GM23248 (cell line): ENCODE measurements at regions not wholly inside any gene's neighbourhood (a gene's known extent, or its start where the extent isn't known, plus 50 kb on each side); places are given as distances from the start of the nearest gene placed in this dataset.

Experiments
- DNase-seq: peaks from one replicate; pipeline ENCODE4 v3.0.0-alpha.2; 2015
- H2AFZ ChIP-seq: fragments of 200-600 bp; sonication (generic); 2 replicates; pipeline ENCODE4 v1.6.1; 2016; ENCODE audit warnings: antibody characterized with exemption
- H3F3A ChIP-seq: fragments of 200-600 bp; sonication (generic); 2 replicates; pipeline ENCODE4 v1.6.1; 2016; ENCODE audit warnings: mild to moderate bottlenecking, antibody characterized with exemption, mixed run types; ENCODE audit not compliant: insufficient read depth
- H3K27ac ChIP-seq: fragments of 200-600 bp; sonication (generic); 2 replicates; pipeline ENCODE4 v1.5.1; 2016; ENCODE audit warnings: mild to moderate bottlenecking
- H3K27me3 ChIP-seq: fragments of 200-600 bp; sonication (generic); replicated peaks from 2 replicates; pipeline ENCODE4 v1.6.1; 2016; ENCODE audit warnings: mild to moderate bottlenecking; ENCODE audit not compliant: insufficient read depth
- H3K36me3 ChIP-seq: fragments of 200-600 bp; sonication (generic); 2 replicates; pipeline ENCODE4 v1.6.1; 2016; ENCODE audit warnings: low read depth, mild to moderate bottlenecking
- H3K4me1 ChIP-seq: fragments of 200-600 bp; sonication (generic); 2 replicates; pipeline ENCODE4 v1.6.1; 2016; ENCODE audit warnings: mild to moderate bottlenecking; ENCODE audit not compliant: insufficient read depth
- H3K4me2 ChIP-seq: fragments of 200-600 bp; sonication (generic); one replicate; pipeline ENCODE4 v1.6.1; 2016; ENCODE audit warnings: mild to moderate bottlenecking; ENCODE audit not compliant: unreplicated experiment
- H3K4me3 ChIP-seq: fragments of 200-600 bp; sonication (generic); 2 replicates; pipeline ENCODE4 v1.5.1; 2016; ENCODE audit warnings: mild to moderate bottlenecking
- H3K79me2 ChIP-seq: fragments of 200-600 bp; sonication (generic); 2 replicates; pipeline ENCODE4 v1.6.1; 2016; ENCODE audit warnings: mild to moderate bottlenecking; ENCODE audit not compliant: insufficient read depth
- H3K9ac ChIP-seq: fragments of 200-600 bp; sonication (generic); 2 replicates; pipeline ENCODE4 v1.6.1; 2016; ENCODE audit warnings: mild to moderate bottlenecking
- H3K9me2 ChIP-seq: fragments of 200-600 bp; sonication (generic); 2 replicates; pipeline ENCODE4 v1.6.1; 2016; ENCODE audit warnings: mixed run types, mild to moderate bottlenecking, moderate library complexity; ENCODE audit not compliant: insufficient read depth
- H3K9me3 ChIP-seq: fragments of 200-600 bp; sonication (generic); one replicate; pipeline ENCODE4 v1.6.1; 2017; ENCODE audit warnings: low read depth
- H4K20me1 ChIP-seq: fragments of 200-600 bp; sonication (generic); 2 replicates; pipeline ENCODE4 v1.6.0; 2016; ENCODE audit not compliant: insufficient read depth
- EZH2 ChIP-seq: fragments of 200-600 bp; sonication (generic); IDR thresholded peaks from 2 replicates; pipeline ENCODE4 v1.6.1; 2018; ENCODE audit warnings: antibody characterized with exemption, mild to moderate bottlenecking; ENCODE audit not compliant: insufficient read depth, poor library complexity, severe bottlenecking
- EZH2phosphoT487 ChIP-seq: fragments of 200-600 bp; sonication (generic); IDR thresholded peaks from 2 replicates; pipeline ENCODE4 v1.6.1; 2018; ENCODE audit warnings: antibody characterized with exemption, moderate library complexity, mild to moderate bottlenecking, low read depth; ENCODE audit not compliant: insufficient read depth
- WGBS, 2 experiments: methylation state at CpG; one replicate each; pipeline ENCODE4 v1.1.6; 2015 to 2017; ENCODE audit warnings: low lambda C conversion rate in 2 of 2, low coverage in 1 of 2; ENCODE audit errors: missing lambda C conversion rate in 2 of 2; 5-methylcytosine and 5-hydroxymethylcytosine counted together
- in situ Hi-C: fragments of 300-500 bp; cut with MboI; formaldehyde crosslinking; loops from 2 replicates; pipeline ENCODE4 v1.15.0; 2020

GRCh38 chr5:156121882-156122281, 205.1 kb upstream of the SGCD start:
- DNase-seq, result peak; percentile 30
- no peak overlapping the region for H3K9ac ChIP-seq
- in situ Hi-C loops, result no loop called here
- TF ChIP-seq EZH2, result no peak
- TF ChIP-seq EZH2phosphoT487, result no peak
- H3K36me3 ChIP-seq, result no peaks in the 10 kb centered on the region
- H3K27me3 ChIP-seq, result no peaks in the 10 kb centered on the region
- H3F3A ChIP-seq, result peaks cover 20% of the 10 kb centered on the region; the same call in 1 of the 2 replicates
- no peak overlapping the region for H2AFZ ChIP-seq
- no peaks in the 10 kb centered on the region for H4K20me1 ChIP-seq
- no peaks in the 10 kb centered on the region for H3K9me2 ChIP-seq
- peak overlapping the region; percentile 41 for H3K4me2 ChIP-seq
- H3K4me1 ChIP-seq, result peaks cover 25% of the 10 kb centered on the region
- H3K4me3 ChIP-seq, result no peak overlapping the region
- peak overlapping the region; percentile 43 for H3K27ac ChIP-seq
- H3K79me2 ChIP-seq, result no peaks in the 10 kb centered on the region
- H3K9me3 ChIP-seq, result no peaks in the 10 kb centered on the region
- WGBS, 2 experiments, result 76 to 84% methylated on average over 1 of the region's 1 CpG

- Histone ChIP-seq H3K4me3 (no peak overlapping the region), H3K4me1 (peaks cover 25% of the 10 kb centered on the region), H3K9ac (no peak overlapping the region), H3K79me2 (no peaks in the 10 kb centered on the region), H3K9me3 (no peaks in the 10 kb centered on the region), H3F3A (peaks cover 20% of the 10 kb centered on the region; the same call in 1 of the 2 replicates), H3K27me3 (no peaks in the 10 kb centered on the region), H3K27ac (no peak overlapping the region), H3K4me2 (no peak overlapping the region), H4K20me1 (no peaks in the 10 kb centered on the region), H2AFZ (no peak overlapping the region), H3K9me2 (no peaks in the 10 kb centered on the region), H3K36me3 (no peaks in the 10 kb centered on the region)
- in situ Hi-C loops, result no loop called here
- no peak for DNase-seq
- no peak for TF ChIP-seq EZH2
- TF ChIP-seq EZH2phosphoT487, result no peak
- 36 to 41% methylated on average over 1 of the region's 1 CpG for WGBS, 2 experiments
These were observed 202.3 kb upstream of the SGCD start for GRCh38 chr5:156124708-156125107.

GRCh38 chr5:156125118-156125517, 201.8 kb upstream of the SGCD start:
- Histone ChIP-seq H3K4me1 (peaks cover 22% of the 10 kb centered on the region), H3K27ac (no peak overlapping the region), H2AFZ (no peak overlapping the region), H3K9me2 (no peaks in the 10 kb centered on the region), H4K20me1 (no peaks in the 10 kb centered on the region), H3K4me2 (no peak overlapping the region), H3F3A (peaks cover 20% of the 10 kb centered on the region; the same call in 1 of the 2 replicates), H3K79me2 (no peaks in the 10 kb centered on the region), H3K27me3 (no peaks in the 10 kb centered on the region), H3K9ac (no peak overlapping the region), H3K4me3 (no peak overlapping the region), H3K36me3 (no peaks in the 10 kb centered on the region), H3K9me3 (no peaks in the 10 kb centered on the region)
- no peak for TF ChIP-seq EZH2
- TF ChIP-seq EZH2phosphoT487, result no peak
- in situ Hi-C loops, result no loop called here
- no peak for DNase-seq
- WGBS, 2 experiments, result 52 to 55% methylated on average over 3 of the region's 3 CpGs

- Histone ChIP-seq H3K36me3 (no peaks in the 10 kb centered on the region), H3K79me2 (no peaks in the 10 kb centered on the region), H2AFZ (no peak overlapping the region), H3K4me1 (peaks cover 6% of the 10 kb centered on the region; the same call in 1 of the 2 replicates), H3K4me2 (no peak overlapping the region), H3F3A (peaks cover 5% of the 10 kb centered on the region; the same call in 1 of the 2 replicates), H3K9me3 (no peaks in the 10 kb centered on the region), H3K4me3 (no peak overlapping the region), H3K27me3 (no peaks in the 10 kb centered on the region), H3K27ac (no peak overlapping the region), H4K20me1 (no peaks in the 10 kb centered on the region), H3K9ac (no peak overlapping the region), H3K9me2 (no peaks in the 10 kb centered on the region)
- DNase-seq, result no peak
- in situ Hi-C loops, result no loop called here
- TF ChIP-seq EZH2phosphoT487, result no peak
- no peak for TF ChIP-seq EZH2
- 19 to 35% methylated on average over 1 of the region's 1 CpG for WGBS, 2 experiments
These were observed 200.2 kb upstream of the SGCD start for GRCh38 chr5:156126716-156127115.

GRCh38 chr5:156128026-156128425, 198.9 kb upstream of the SGCD start:
- Histone ChIP-seq H3K9ac (no peak overlapping the region), H3K36me3 (no peaks in the 10 kb centered on the region), H3K9me3 (no peaks in the 10 kb centered on the region), H3K4me1 (no peaks in the 10 kb centered on the region), H3K4me2 (no peak overlapping the region), H3K79me2 (no peaks in the 10 kb centered on the region), H2AFZ (no peak overlapping the region), H3K27ac (no peak overlapping the region), H3K4me3 (no peak overlapping the region), H3F3A (no peaks in the 10 kb centered on the region), H3K9me2 (no peaks in the 10 kb centered on the region), H3K27me3 (no peaks in the 10 kb centered on the region), H4K20me1 (no peaks in the 10 kb centered on the region)
- no peak for DNase-seq
- in situ Hi-C loops, result no loop called here
- no peak for TF ChIP-seq EZH2
- TF ChIP-seq EZH2phosphoT487, result no peak
- 67 to 70% methylated on average over 2 of the region's 2 CpGs for WGBS, 2 experiments
